ENCODE measurements at regions not wholly inside any gene's neighbourhood (a gene's known extent, or its start where the extent isn't known, plus 50 kb on each side); places are given as distances from the start of the nearest gene placed in this dataset.

- TF ChIP-seq MYC (IDR thresholded peaks at IDR 0.05; ENCODE audit: insufficient read depth, insufficient read length, insufficient replicate concordance, low read length, severe bottlenecking) (no peak), CHD4 (IDR thresholded peaks at IDR 0.05) (no peak)
- TF ChIP-seq, protein P1, sequence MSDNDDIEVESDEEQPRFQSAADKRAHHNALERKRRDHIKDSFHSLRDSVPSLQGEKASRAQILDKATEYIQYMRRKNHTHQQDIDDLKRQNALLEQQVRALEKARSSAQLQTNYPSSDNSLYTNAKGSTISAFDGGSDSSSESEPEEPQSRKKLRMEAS (IDR thresholded peaks at IDR 0.05; ENCODE audit: low read depth, low read length): no peak
- TF ChIP-seq, protein P2, sequence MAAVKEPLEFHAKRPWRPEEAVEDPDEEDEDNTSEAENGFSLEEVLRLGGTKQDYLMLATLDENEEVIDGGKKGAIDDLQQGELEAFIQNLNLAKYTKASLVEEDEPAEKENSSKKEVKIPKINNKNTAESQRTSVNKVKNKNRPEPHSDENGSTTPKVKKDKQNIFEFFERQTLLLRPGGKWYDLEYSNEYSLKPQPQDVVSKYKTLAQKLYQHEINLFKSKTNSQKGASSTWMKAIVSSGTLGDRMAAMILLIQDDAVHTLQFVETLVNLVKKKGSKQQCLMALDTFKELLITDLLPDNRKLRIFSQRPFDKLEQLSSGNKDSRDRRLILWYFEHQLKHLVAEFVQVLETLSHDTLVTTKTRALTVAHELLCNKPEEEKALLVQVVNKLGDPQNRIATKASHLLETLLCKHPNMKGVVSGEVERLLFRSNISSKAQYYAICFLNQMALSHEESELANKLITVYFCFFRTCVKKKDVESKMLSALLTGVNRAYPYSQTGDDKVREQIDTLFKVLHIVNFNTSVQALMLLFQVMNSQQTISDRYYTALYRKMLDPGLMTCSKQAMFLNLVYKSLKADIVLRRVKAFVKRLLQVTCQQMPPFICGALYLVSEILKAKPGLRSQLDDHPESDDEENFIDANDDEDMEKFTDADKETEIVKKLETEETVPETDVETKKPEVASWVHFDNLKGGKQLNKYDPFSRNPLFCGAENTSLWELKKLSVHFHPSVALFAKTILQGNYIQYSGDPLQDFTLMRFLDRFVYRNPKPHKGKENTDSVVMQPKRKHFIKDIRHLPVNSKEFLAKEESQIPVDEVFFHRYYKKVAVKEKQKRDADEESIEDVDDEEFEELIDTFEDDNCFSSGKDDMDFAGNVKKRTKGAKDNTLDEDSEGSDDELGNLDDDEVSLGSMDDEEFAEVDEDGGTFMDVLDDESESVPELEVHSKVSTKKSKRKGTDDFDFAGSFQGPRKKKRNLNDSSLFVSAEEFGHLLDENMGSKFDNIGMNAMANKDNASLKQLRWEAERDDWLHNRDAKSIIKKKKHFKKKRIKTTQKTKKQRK (IDR thresholded peaks at IDR 0.05; ENCODE audit: low read depth, low read length): no peak
Observed at GRCh38 chr6:137763886-137764285, 103.2 kb upstream of the TNFAIP3 start (continued).

DNA sequence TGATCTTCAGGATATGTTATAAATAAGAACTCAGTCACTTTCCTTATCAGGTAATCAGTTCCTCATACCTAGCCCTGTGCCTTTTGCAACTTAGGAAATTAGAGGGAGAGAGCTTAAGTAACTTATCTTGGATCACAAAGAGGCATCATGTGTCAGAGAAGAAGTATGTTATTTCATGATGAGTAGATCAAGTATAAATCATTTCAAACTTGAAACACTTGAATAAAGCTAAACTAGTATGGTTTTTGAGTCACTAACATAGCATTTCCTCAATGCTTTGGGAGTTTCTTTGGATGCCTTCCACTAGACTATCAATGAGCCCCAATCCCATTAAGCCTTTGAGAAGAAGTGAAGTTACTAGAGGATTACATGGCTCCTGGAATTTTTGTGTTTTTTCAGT, 102.6 kb upstream of the TNFAIP3 start:
- H3K9ac ChIP-seq (ENCODE audit: control insufficient read depth, insufficient read depth, low read length): no peak overlapping the region
- no TSS peak for BruUV-seq (replicated peaks)
- CTCF ChIA-PET: interaction anchor here (3.7 kb wide), 1 partner anchor 35 kb away, joined by 13 read pairs; no protein-coding TSS in a partner anchor
- no peak overlapping the region for H3K27ac ChIP-seq (ENCODE audit: control insufficient read depth, insufficient read depth)
- peaks cover 20% of the 10 kb centered on the region for H3K4me1 ChIP-seq (ENCODE audit: control insufficient read depth, insufficient read depth, low read length)
- ATAC-seq (no peak), DNase-seq (ENCODE audit: low read depth, low spot score) (no peak), FAIRE-seq (no peak)
- TF ChIP-seq MYC (IDR thresholded peaks at IDR 0.05; ENCODE audit: insufficient read depth, insufficient read length, insufficient replicate concordance, low read length, severe bottlenecking) (no peak), CHD4 (IDR thresholded peaks at IDR 0.05) (no peak), USF1 (IDR thresholded peaks at IDR 0.05; ENCODE audit: borderline replicate concordance, extremely low read length, insufficient read depth, low read depth, low read length) (no peak)
- TF ChIP-seq, protein P3, sequence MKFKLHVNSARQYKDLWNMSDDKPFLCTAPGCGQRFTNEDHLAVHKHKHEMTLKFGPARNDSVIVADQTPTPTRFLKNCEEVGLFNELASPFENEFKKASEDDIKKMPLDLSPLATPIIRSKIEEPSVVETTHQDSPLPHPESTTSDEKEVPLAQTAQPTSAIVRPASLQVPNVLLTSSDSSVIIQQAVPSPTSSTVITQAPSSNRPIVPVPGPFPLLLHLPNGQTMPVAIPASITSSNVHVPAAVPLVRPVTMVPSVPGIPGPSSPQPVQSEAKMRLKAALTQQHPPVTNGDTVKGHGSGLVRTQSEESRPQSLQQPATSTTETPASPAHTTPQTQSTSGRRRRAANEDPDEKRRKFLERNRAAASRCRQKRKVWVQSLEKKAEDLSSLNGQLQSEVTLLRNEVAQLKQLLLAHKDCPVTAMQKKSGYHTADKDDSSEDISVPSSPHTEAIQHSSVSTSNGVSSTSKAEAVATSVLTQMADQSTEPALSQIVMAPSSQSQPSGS (IDR thresholded peaks at IDR 0.05; ENCODE audit: low read length): no peak
- H4K20me1 ChIP-seq (ENCODE audit: control insufficient read depth, insufficient read depth): no peaks in the 10 kb centered on the region
- no peak overlapping the region for H3K4me2 ChIP-seq (ENCODE audit: control insufficient read depth, insufficient read depth)
- SMC1A ChIA-PET (ENCODE audit: uncharacterized antibody, unreplicated experiment): interaction anchor here (1.0 to 2.1 kb wide), 5 partner anchors 9 to 56 kb away, joined by 3 to 4 read pairs (median 3); no protein-coding TSS in a partner anchor
- in situ Hi-C loops (cut with MboI) (no loop called here), intact Hi-C loops (cut with micrococcal nuclease; ENCODE audit: unreplicated experiment) (no loop called here)
- POLR2A ChIA-PET: no interaction called here
- no peaks in the 10 kb centered on the region for H3K79me2 ChIP-seq (ENCODE audit: control insufficient read depth, insufficient read depth, low read length)
- no peaks in the 10 kb centered on the region for H3K27me3 ChIP-seq (replicated peaks in 1 of 2; ENCODE audit: control insufficient read depth in 2 of 2, insufficient read depth in 2 of 2, low read length in 1 of 2)
- H2AFZ ChIP-seq (ENCODE audit: control insufficient read depth, low read depth, low read length): no peak overlapping the region
- no peak overlapping the region for H3K4me3 ChIP-seq
- RAD21 ChIA-PET (ENCODE audit: unreplicated experiment): interaction anchor here (2.4 kb wide), 1 partner anchor 10 kb away, joined by 7 read pairs; no protein-coding TSS in a partner anchor
- H3K9me3 ChIP-seq (replicated peaks; ENCODE audit: control insufficient read depth, insufficient read depth, low read length): no peaks in the 10 kb centered on the region; the same call in 2 of the 3 replicates
- no peaks in the 10 kb centered on the region for H3K36me3 ChIP-seq (ENCODE audit: control insufficient read depth in 2 of 2, insufficient read depth in 2 of 2, low read length in 1 of 2)
